Thyroid gland (tissue), 4 donors: ENCODE measurements at regions not wholly inside any gene's neighbourhood (a gene's known extent, or its start where the extent isn't known, plus 50 kb on each side); places are given as distances from the start of the nearest gene placed in this dataset.

Source experiments
- POLR2A ChIP-seq, 2 donors: fragments of 450-650 bp; IDR thresholded peaks; one replicate each; pipeline ENCODE4 v1.6.1; 2017; ENCODE audit warnings: antibody characterized with exemption in 2 of 2, mild to moderate bottlenecking in 2 of 2, moderate library complexity in 1 of 2
- TF ChIP-seq, protein P1 (sequence below), 6 experiments: fragments of 200-600 bp in 3 of 6; fragments of 450-650 bp in 3 of 6; sonication (generic) in 3 of 6; IDR thresholded peaks; one replicate each; pipeline ENCODE4 v1.5.1; 2016 to 2019; ENCODE audit warnings: antibody characterized with exemption in 6 of 6, mild to moderate bottlenecking in 2 of 6, inconsistent platforms in 1 of 6, moderate library complexity in 1 of 6

- no peak for TF ChIP-seq POLR2A (IDR thresholded peaks at IDR 0.05)
- TF ChIP-seq, protein P1, sequence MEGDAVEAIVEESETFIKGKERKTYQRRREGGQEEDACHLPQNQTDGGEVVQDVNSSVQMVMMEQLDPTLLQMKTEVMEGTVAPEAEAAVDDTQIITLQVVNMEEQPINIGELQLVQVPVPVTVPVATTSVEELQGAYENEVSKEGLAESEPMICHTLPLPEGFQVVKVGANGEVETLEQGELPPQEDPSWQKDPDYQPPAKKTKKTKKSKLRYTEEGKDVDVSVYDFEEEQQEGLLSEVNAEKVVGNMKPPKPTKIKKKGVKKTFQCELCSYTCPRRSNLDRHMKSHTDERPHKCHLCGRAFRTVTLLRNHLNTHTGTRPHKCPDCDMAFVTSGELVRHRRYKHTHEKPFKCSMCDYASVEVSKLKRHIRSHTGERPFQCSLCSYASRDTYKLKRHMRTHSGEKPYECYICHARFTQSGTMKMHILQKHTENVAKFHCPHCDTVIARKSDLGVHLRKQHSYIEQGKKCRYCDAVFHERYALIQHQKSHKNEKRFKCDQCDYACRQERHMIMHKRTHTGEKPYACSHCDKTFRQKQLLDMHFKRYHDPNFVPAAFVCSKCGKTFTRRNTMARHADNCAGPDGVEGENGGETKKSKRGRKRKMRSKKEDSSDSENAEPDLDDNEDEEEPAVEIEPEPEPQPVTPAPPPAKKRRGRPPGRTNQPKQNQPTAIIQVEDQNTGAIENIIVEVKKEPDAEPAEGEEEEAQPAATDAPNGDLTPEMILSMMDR (IDR thresholded peaks at IDR 0.05) = no peak
These were observed 975.0 kb upstream of the NCAM2 start for GRCh38 chr21:20023193-20023592.
